ENCODE measurements at regions not wholly inside any gene's neighbourhood (a gene's known extent, or its start where the extent isn't known, plus 50 kb on each side); places are given as distances from the start of the nearest gene placed in this dataset.

DNA sequence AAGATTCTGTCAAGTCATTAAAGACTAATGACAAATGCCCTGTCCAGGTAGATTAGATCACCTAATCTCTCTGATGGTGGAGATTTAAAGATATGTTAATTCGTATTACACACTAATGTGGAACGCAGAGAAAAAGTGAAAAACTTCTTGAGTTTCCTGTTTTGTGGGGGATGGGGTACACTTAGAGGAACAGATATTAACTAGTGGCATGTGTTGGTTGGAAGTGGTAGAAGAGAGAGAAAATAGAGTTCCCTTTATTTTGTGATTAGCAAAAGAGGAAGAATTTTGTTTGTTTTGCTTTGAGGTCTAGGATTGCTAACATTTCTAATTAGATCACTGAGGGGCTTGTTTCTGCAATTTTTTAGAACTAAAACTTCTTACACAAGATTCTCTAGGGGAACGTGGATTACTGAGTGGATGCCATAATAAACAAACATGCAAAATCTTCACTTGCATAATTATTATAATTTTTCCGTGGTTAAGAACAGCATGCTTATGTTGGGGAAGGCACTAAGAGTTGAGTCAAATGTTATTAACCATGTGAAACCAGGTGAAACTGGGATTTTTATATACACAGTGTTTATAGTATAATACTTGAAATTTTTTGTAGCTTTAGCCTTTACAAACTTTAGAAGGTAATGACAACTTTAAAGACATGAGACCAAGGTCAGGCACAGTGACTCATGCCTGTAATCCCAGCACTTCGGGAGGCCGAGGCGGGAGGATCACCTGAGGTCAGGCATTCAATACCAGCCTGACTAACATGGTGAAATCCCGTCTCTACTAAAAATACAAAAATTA is 97.4 kb upstream of the STK17B start:
- WGBS, 3 donors: 43 to 57% (median 44%) methylated on average over 8 of the region's 8 CpGs
- no peak overlapping the region for H3K27ac ChIP-seq (ENCODE audit: low read depth, low read length)

DNA sequence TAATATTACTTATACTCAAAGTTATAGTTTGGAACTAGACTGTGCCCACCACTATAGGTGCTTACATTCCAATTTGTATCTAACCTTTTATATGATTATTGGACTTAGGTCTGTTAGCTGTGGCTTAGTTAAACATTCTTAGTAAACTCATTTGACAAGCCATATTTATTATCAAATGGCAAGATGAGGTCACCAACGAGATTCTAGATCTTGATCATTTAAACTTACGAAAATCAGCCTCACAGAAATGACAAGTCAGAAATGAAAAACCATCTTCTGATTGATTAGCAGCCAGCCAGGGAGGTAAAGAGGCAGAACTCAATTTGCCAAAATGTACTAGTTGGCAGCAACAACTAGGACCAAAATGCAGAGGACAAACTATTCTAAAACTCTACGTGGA is 100.4 kb upstream of the STK17B start:
- WGBS, 3 donors: 70 to 94% (median 89%) methylated on average over 3 of the region's 3 CpGs

DNA sequence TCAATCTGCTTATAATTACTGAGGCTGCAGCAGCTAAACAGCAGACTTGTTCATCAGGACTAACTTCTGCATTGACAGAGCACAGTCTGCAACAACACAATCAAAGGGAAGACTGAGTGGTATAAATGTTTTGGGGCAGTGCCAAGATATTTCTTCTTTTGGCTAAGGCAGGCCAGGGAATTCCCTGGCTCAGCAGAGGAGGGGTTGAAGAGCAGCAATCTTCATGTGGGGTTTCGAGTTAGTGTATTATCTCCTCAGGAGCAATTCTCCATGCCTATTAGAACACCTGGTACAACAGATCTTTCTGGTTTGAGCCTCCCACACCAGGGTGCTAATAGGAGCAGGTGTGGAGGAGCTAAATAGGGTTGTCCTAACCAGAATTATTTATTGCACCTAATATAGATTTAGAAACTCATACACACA is 103.0 kb upstream of the STK17B start:
- 29 to 55% (median 35%) methylated on average over 1 of the region's 1 CpG for WGBS, 3 donors
- H3K27ac ChIP-seq (ENCODE audit: low read depth, low read length): no peak overlapping the region

More for the DNA sequence above, 100.4 kb upstream of the STK17B start:
- H3K27ac ChIP-seq (ENCODE audit: low read depth, low read length): no peak overlapping the region

DNA sequence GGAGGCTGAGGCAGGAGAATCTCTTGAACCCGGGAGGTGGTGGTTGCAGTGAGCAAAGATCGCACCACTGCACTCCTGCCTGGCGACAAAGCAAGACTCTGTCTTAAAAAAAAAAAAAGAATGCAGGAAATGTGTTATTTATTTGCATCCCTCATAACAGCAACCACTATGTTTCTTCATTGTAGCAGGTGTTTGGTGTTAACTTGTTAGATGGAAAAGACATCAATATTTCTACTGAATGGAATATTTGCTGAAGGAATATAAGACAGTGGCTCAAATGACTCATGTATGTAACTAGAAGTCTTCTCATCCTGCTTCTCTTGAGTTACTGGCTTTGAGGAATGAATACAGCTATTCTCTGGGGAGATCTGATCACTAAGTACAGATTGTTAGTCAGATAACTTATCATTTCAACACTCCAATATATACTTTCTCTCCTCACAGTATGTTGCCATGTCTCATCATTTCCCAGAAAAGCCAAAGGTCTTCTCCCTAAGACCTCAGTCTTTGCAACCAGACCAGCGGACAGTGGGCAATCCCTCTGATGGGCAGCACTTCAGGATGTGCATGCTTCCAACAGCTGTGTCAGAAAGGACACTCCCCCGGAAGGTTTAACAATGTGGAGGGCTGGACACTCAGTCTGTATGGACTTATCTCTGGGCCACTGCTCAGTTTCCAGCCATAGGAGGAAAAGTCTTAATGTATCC is 104.4 kb upstream of the STK17B start:
- no peak overlapping the region for H3K27ac ChIP-seq (ENCODE audit: low read depth, low read length)
- WGBS, 3 donors: 68 to 82% (median 78%) methylated on average over 5 of the region's 5 CpGs

DNA sequence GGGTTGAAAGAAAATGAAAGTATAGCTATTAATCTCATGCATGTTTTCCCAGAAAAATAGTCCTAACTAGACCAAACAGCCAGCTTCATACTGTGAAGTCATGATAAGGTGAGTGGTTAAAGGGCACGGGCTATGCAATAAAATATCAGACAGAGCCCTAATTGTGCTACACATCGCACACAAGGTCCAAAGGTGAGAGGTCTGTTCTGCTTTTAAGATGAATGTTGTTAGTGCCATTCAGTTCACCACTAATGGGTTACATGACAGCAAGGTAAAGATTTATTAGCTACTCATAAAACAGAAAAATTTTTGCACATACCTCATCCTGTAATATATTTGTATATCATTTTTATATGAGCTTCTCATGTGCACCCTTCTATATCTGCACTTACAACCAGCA is 105.0 kb upstream of the STK17B start:
- WGBS, 3 donors: 19 to 45% (median 34%) methylated on average over 2 of the region's 2 CpGs
- no peak overlapping the region for H3K27ac ChIP-seq (ENCODE audit: low read depth, low read length)

DNA sequence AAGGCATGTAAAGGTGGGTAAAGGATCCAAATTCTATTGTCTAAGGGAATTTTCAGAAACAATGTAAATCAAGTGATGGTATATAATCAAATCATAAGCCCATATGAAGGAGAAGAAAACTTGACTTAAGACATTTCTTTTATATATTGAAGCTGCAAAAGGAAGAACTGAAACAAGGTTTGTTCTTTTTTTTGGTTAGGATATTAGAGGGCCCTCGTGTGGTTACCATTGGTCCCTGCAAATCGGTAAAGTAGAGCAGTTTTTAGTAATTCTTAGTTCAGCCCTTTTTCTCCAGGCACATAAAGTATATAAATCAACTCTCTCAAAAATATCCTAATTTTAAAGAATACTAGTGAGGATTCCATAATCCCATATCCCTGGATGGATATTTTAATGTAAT is 105.6 kb upstream of the STK17B start:
- 38 to 46% (median 46%) methylated on average over 2 of the region's 2 CpGs for WGBS, 3 donors
- no peak overlapping the region for H3K27ac ChIP-seq (ENCODE audit: low read depth, low read length)

DNA sequence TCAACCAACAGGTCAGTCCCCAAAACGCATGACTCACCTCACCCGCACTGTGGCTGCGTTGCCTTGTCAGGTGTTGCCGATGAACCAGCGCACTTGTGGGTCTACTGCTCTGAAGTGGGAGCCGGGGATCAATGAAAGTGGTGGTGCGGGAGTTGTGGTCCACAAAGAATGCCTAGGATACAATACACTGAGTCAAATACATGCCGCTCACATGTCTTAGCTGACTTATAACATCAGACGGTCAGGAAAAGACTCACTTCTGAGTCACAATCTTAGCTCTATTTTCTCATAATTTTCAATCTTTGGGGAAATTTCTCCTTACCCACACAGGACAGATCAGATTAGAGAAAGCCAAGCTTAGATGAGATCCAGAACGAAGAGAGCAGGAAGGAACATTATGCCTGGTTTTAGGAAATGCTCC is 107.1 kb upstream of the STK17B start:
- no peak overlapping the region for H3K27ac ChIP-seq (ENCODE audit: low read depth, low read length)
- 89 to 93% (median 90%) methylated on average over 10 of the region's 10 CpGs for WGBS, 3 donors

DNA sequence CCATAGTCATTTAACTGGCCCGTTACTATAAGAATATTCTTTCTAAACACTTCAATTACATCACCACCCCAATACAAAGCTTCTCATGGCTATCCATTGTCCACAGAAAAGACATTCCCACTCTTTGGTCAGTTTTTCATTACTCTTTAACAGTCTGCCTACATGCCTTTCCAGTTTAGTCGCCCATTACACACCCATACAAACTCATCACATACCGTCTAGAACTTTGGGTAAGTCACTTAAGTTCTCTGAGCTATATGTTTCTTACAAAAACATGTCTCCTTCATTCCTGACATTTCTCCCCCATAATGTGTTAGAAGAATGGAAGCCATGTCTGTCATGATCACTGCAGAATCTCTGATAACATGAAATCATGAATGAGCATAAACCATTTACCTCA is 108.2 kb upstream of the STK17B start:
- no peak overlapping the region for H3K27ac ChIP-seq (ENCODE audit: low read depth, low read length)
- WGBS, 3 donors: 87 to 99% (median 96%) methylated on average over 3 of the region's 3 CpGs

DNA sequence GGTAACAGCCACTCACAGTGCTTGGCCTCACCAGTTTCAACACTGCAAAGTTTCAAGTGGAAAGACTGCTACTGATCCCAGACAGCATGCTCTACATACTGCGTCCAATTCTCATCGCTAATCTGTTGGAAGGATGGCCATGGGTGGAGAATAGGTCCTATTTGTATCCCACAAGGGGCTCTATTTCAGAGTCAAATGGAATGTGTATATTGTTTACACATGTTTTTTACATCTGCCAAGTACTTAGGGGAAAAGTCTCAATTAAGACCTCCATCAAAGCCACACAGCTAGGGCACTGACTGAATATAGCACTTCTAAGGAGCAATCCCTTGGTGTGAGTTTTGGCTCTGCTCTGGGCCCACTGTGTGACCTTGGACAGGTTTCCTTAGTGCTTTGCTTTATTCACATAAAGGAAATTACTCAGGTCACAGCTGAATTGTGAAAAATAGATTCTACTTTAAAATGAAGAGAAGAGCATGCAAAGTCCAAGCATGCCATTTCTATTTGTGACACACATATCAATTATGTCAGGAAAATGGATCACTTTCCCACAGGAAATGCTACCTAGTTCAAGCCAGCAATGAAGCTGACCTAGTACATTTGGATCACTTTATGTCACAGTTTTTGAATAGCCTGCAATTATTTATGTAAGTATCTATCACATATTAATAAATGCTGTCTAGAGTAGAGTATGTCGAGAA is 112.9 kb upstream of the STK17B start:
- H3K27ac ChIP-seq (ENCODE audit: low read depth, low read length): no peak overlapping the region
- 53 to 70% (median 61%) methylated on average over 3 of the region's 3 CpGs for WGBS, 3 donors

DNA sequence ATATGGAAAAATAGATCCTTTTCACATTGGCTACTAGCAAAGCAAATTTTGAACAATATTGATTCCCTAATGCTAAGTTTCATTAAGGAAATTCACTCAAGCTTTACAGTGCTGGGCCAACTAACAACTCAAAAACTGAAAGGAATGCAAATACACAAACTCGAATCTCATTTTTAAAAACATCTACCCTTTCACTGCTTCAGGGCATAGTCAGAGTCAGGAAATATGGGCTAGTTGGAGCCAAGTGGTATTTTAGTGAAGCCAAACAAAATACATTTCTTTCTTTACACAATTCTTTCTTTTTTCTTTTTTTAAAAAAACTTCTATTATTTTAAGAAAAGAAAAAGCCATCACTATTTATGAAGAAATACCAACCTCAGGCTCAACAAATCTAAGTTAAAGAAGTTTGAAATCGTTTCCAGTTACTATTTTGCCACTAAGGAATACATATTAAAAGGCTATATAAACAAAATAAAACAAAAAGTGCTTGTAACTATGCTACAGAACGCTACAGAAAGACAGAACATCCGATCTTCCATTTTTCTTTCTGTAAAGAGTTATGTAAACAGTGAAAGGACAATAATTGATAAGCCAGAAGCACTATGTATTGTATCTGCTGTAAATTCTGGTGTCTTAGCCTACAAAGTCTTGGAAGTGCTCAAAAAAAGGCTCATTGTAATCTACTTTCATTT is 113.6 kb upstream of the STK17B start:
- H3K27ac ChIP-seq (ENCODE audit: low read depth, low read length): no peak overlapping the region
- 38 to 58% (median 41%) methylated on average over 4 of the region's 4 CpGs for WGBS, 3 donors

DNA sequence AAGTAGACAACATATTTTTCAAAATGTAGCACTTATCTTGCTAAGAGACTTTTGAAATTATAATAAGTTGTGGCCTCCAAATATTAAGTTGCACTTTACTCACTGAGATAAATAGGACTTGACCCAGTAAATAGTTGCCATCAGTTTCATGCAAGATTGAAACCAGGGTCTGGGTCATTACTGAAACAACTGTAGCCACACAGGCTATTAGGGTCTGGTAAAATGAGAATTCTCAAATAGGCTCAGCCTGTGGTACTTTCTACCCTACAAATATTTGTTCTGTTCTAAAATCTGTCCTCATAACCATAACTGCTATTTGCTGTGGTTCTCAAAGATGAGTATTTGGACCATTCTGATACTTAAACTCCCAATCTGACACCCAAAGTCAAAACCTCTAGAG is 115.4 kb upstream of the STK17B start:
- no peak overlapping the region for H3K27ac ChIP-seq (ENCODE audit: low read depth, low read length)

DNA sequence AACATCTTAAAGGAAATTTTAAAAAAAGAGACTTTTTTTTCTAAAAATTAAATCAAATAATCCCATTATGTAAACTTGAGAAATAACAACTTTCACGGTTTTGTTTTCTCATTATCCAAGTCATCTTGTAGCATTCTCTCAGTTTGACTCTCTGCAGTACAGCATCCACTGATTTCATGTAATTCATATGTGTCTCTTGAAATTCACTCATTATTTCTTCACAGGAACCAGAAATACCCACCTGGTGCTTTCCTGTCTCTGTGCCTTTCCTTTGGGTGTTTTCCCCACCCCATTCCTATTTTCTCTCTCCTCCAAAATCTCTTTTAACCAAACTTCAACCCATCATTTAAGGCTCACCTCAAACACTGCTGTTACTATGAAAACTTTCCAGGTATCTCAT is 116.1 kb upstream of the STK17B start:
- WGBS, 3 donors: 75 to 95% (median 92%) methylated on average over 1 of the region's 1 CpG
- H3K27ac ChIP-seq (ENCODE audit: low read depth, low read length): no peak overlapping the region

DNA sequence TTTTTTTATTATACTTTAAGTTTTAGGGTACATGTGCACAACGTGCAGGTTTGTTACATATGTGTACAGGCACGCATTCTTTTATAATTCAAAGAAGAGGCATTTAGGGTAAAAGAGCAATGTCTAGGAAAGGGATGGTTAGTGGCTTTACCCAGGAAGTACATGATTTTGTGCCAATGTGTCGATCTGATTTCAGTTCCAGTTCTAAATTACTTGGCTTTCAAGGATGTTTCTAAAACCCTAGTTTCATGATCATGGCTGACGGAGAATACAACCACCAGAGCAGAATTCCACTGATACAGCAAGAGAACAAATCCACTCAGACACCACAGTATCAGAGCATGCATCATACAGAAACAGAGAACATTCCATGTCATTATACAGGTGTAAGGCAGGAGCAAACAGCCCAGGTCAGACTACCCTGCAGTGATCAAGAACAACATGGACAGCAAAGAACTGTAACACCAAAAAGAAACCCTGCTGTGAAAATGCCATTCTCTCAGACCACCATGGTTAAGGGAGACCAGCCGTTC is 116.7 kb upstream of the STK17B start:
- whole genome bisulfite sequencing, 3 donors: 55 to 59% (median 58%) methylated on average over 5 of the region's 5 CpGs
- H3K27ac ChIP-seq (ENCODE audit: low read depth, low read length): no peak overlapping the region

DNA sequence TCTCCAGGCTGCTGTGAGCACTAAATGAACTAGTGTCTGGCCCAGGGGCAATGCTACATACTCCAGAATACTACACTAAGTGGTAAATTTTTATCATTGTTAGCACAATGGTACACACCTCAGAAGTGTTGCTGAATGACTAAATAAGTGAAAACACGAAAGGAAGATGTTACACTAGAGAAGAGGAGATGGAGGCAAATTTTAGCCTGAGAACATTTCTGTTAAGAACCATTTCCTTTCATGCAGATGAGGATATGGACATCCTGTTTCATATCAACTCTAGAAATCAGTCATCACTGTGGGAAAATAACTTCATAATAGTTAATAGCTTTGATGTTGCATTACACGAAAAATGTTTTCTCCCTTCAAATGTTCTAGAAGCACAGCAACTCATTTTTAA is 117.6 kb upstream of the STK17B start:
- 47 to 64% (median 56%) methylated on average over 2 of the region's 2 CpGs for WGBS, 3 donors
- H3K27ac ChIP-seq (ENCODE audit: low read depth, low read length): no peak overlapping the region

DNA sequence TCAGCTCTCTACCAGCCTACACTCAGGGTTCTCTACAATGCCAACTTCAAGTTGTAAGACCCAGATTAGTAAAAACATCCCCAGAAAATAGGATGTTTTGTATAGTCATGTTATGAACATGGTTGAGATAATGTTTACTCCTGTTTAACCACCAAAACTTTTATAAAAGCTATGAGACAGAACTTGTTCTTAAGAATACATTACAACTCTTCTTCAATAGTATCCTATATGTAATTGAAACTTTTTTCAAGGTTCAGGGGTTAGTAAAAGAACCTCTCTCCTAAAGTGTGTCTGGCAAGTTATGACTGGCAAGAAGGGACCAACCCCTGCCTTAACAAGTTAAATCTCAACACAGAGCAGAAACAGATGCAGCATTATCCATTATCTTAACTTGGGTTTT is 118.8 kb upstream of the STK17B start:
- no peak overlapping the region for H3K27ac ChIP-seq (ENCODE audit: low read depth, low read length)

DNA sequence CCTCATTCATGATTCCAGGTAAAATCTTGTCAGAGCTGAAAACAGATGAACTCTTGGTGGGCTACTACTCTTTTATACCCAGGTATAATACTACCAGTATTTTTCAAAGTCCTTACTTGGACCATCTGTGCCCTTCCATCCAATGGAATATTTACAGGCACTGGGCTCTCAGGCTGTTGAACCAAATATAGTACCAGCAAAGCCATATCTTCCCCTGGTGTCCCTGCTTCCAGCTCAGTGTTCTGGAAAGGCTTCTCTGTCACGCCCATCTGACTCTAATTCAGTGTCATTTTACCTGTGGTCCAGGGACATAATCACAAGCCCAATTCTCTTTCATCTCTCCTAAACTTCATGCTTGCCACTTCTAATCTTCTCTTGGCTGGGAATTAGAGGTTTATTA is 119.2 kb upstream of the STK17B start:
- 96 to 98% (median 97%) methylated on average over 1 of the region's 1 CpG for WGBS, 3 donors
- H3K27ac ChIP-seq (ENCODE audit: low read depth, low read length): no peak overlapping the region

DNA sequence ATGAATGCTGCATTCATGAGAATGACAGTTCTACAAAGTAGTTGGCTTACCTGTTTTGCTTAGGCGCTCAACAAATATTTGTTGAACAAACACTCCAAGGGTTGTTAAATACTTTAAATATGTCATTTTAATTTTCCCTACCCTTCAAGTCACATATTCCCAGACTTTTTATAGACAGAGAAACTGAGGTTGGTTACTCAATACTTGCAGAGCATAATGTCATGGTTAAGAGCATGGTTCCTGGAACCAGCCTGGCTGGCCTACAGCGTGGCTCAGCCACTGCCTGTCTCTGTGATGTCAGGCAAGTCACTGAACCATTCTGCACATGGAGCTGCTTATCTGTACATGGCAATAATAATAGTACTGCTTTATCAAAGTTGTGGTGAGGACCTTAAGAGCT is 120.0 kb upstream of the STK17B start:
- no peak overlapping the region for H3K27ac ChIP-seq (ENCODE audit: low read depth, low read length)
- 64 to 93% (median 89%) methylated on average over 2 of the region's 2 CpGs for WGBS, 3 donors

DNA sequence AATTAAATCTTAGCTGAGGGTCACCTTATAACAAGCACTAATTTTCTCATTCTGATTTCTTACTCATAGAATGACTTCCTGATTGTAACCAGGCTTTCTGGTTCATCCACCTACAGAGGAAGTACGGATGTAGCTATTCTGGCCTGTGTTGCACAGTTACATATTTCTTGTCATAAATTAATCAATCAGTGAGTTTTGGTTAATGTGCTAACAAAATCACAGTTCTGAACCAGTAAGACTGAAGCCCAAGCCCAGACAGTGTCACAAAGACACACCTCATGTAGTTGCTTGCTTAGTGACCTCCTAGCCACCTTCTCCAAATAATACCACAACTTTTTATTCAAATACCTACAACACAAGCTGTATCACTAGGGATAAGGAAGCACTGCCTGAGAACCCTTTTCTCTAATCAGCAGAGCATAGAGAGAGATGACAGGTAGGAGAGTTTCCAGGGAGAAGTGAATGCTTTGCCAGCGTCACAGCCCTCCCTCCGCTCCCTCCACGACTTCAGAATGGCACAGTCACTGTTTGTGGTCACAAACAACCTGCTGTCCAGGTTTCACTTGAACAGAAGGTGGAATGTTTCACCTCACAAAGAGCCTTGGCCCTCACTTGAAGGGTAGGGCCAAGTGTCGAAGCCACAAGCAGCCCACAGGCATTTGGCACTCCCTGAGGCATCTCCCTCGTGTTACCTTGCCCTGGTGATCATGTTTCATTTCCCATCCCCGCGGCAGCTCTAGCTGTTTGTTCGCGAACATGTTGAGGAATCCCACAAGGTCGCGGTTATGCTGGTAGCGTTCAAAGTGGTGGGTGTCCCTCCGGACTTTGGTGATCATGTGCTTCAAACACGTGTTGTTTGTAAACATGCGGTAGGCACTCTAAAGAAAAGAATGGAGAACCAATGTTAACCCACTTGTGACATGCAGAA is 120.8 kb upstream of the STK17B start:
- WGBS, 3 donors: 76 to 87% (median 86%) methylated on average over 16 of the region's 16 CpGs
- H3K27ac ChIP-seq (ENCODE audit: low read depth, low read length): no peak overlapping the region
